ENCODE measurements at regions not wholly inside any gene's neighbourhood (a gene's known extent, or its start where the extent isn't known, plus 50 kb on each side); places are given as distances from the start of the nearest gene placed in this dataset.

DNA sequence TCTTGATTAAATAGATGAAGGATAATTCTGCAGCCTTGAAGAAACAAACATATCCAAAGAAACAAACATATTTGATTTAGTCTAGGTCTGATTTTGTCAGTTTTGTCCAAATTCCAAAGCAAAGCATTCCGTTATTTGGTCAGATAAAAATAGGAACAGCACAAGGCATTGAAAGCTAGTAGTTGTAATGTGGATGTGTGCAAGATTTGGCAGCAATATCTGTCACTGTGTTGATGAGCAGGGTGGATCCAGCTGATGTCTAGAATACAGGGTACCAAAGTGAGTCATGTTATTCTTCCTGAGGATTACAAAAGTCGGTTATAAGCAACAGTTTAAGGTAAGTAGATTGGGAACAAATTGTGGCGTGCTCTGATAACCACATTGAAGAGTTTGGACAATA lies 69.3 kb upstream of the PLPPR1 start:
- no peak for DNase-seq (ENCODE audit: low read depth in 2 of 2)
